Parathyroid adenoma (tissue), 2 donors: ENCODE measurements at regions not wholly inside any gene's neighbourhood (a gene's known extent, or its start where the extent isn't known, plus 50 kb on each side); places are given as distances from the start of the nearest gene placed in this dataset.
"Not testable (repeated sequence)": the region's sequence is repeated elsewhere in the genome, so short reads cannot be mapped to it uniquely, and the experiment has no call there.

Source experiments
- H2AFZ ChIP-seq: fragments of 300-600 bp; sonication (generic); one replicate; pipeline ENCODE4 v1.7.0; 2017; ENCODE audit warnings: antibody characterized with exemption, mild to moderate bottlenecking
- H3K27ac ChIP-seq: fragments of 300-600 bp; sonication (generic); one replicate; pipeline ENCODE4 v1.7.0; 2017
- H3K27me3 ChIP-seq: fragments of 300-600 bp; sonication (generic); one replicate; pipeline ENCODE4 v1.7.0; 2017; ENCODE audit warnings: low read length; ENCODE audit not compliant: control insufficient read depth, insufficient read depth
- H3K36me3 ChIP-seq: fragments of 300-600 bp; sonication (generic); one replicate; pipeline ENCODE4 v1.7.0; 2017; ENCODE audit warnings: low read length; ENCODE audit not compliant: control insufficient read depth, insufficient read depth
- H3K4me1 ChIP-seq: fragments of 300-600 bp; sonication (generic); one replicate; pipeline ENCODE4 v1.7.0; 2017; ENCODE audit warnings: control low read depth
- H3K4me2 ChIP-seq: fragments of 300-600 bp; sonication (generic); one replicate; pipeline ENCODE4 v1.7.0; 2017; ENCODE audit warnings: low read length
- H3K4me3 ChIP-seq: fragments of 300-600 bp; sonication (generic); one replicate; pipeline ENCODE4 v1.7.0; 2017; ENCODE audit warnings: low read depth, low read length
- H3K79me2 ChIP-seq: fragments of 300-600 bp; sonication (generic); one replicate; pipeline ENCODE4 v1.7.0; 2017; ENCODE audit warnings: control low read depth
- H3K9ac ChIP-seq: fragments of 300-600 bp; sonication (generic); one replicate; pipeline ENCODE4 v1.7.0; 2017; ENCODE audit warnings: mild to moderate bottlenecking
- H3K9me3 ChIP-seq: fragments of 300-600 bp; sonication (generic); one replicate; pipeline ENCODE4 v1.7.0; 2017; ENCODE audit warnings: low read length; ENCODE audit not compliant: control insufficient read depth
- CTCF ChIP-seq: fragments of 300-600 bp; sonication (generic); IDR thresholded peaks from one replicate; pipeline ENCODE4 v1.7.0; 2017; ENCODE audit warnings: antibody characterized with exemption, mild to moderate bottlenecking
- donor health status: primary hyperparathyroidism.

GRCh38 chr3:130816561-130817445, 70.2 kb upstream of the PIK3R4 start:
- H3K27me3 ChIP-seq: no peaks in the 10 kb centered on the region
- TF ChIP-seq CTCF: no peak
- no peak overlapping the region for H3K4me3 ChIP-seq
- no peaks in the 10 kb centered on the region for H3K9me3 ChIP-seq
- H3K4me1 ChIP-seq: no peaks in the 10 kb centered on the region
- H3K79me2 ChIP-seq: no peaks in the 10 kb centered on the region
- no peaks in the 10 kb centered on the region for H3K36me3 ChIP-seq
- H3K4me2 ChIP-seq: no peak overlapping the region
- no peak overlapping the region for H3K27ac ChIP-seq
- no peak overlapping the region for H3K9ac ChIP-seq
- H2AFZ ChIP-seq: no peak overlapping the region

DNA sequence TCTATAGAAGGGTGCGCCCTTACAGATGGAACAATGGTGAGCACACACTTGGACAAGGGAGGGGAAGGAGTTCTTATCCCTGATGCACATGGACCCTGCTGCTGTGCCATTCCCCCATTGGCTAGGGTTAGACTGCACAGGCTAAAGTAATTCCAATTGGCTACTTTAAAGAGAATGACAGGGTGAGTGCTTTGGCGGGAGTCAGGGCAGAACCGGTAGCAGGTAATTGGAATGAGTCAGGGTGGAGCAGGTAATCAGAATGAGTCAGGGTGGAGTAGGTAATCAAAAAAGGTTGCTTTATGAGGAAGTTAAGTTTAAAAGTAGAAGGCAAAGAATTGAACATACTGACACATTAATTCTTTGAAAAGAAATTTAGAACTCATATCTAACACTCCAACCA, 71.4 kb upstream of the PIK3R4 start:
- not testable (repeated sequence) for H3K9me3 ChIP-seq, H3K27me3 ChIP-seq, H3K36me3 ChIP-seq, H2AFZ ChIP-seq, H3K27ac ChIP-seq, H3K79me2 ChIP-seq, H3K4me1 ChIP-seq, H3K4me2 ChIP-seq, H3K4me3 ChIP-seq, H3K9ac ChIP-seq

- Histone ChIP-seq H3K4me1 (no peaks in the 10 kb centered on the region), H2AFZ (no peak overlapping the region), H3K4me2 (no peak overlapping the region), H3K36me3 (no peaks in the 10 kb centered on the region), H3K9me3 (no peaks in the 10 kb centered on the region), H3K27ac (no peak overlapping the region), H3K79me2 (no peaks in the 10 kb centered on the region), H3K9ac (no peak overlapping the region), H3K27me3 (no peaks in the 10 kb centered on the region), H3K4me3 (no peak overlapping the region)
- no peak for TF ChIP-seq CTCF
Measured at GRCh38 chr3:130820976-130821375, 72.9 kb upstream of the ATP2C1 start.

DNA sequence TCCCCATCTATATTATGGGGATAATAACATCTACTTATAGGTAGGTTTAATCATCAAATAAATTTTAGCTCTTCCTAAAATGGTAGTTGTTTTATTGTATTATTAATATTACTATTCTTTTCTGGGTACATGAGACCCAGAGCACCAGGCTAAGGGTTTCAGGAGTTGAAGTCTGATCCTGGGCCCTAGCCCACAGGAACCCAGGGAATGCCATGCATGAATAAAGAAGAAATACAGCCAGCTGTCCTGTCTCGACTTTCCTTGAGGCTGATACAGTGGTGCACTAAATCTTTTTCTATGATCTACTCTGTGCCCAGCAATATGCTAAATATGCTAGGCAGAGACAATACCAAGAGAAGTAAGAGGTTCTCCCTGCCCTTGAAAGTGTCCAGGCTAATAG, 72.1 kb upstream of the ATP2C1 start:
- no peak for TF ChIP-seq CTCF
- no peak overlapping the region for H3K27ac ChIP-seq
- H3K9ac ChIP-seq: no peak overlapping the region
- H3K27me3 ChIP-seq: no peaks in the 10 kb centered on the region
- no peak overlapping the region for H3K4me2 ChIP-seq
- H3K4me1 ChIP-seq: no peaks in the 10 kb centered on the region
- no peaks in the 10 kb centered on the region for H3K79me2 ChIP-seq
- no peak overlapping the region for H3K4me3 ChIP-seq
- H2AFZ ChIP-seq: no peak overlapping the region
- H3K9me3 ChIP-seq: no peaks in the 10 kb centered on the region
- H3K36me3 ChIP-seq: no peaks in the 10 kb centered on the region

- Histone ChIP-seq H2AFZ (no peak overlapping the region), H3K27me3 (no peaks in the 10 kb centered on the region), H3K27ac (no peak overlapping the region), H3K9me3 (no peaks in the 10 kb centered on the region), H3K4me3 (no peak overlapping the region), H3K36me3 (no peaks in the 10 kb centered on the region), H3K4me2 (no peak overlapping the region), H3K79me2 (no peaks in the 10 kb centered on the region), H3K9ac (no peak overlapping the region), H3K4me1 (no peaks in the 10 kb centered on the region)
- no peak for TF ChIP-seq CTCF
Measured at GRCh38 chr3:130823241-130823884, 70.5 kb upstream of the ATP2C1 start.
